ENCODE measurements at regions not wholly inside any gene's neighbourhood (a gene's known extent, or its start where the extent isn't known, plus 50 kb on each side); places are given as distances from the start of the nearest gene placed in this dataset.

GRCh38 chr2:16140771-16141640 is 200.7 kb downstream of the MYCN start:
- Histone ChIP-seq H3K9me3 (no peaks in the 10 kb centered on the region), H3K36me3 (ENCODE audit: low read depth, missing control alignments) (no peaks in the 10 kb centered on the region), H3K4me3 (no peak overlapping the region), H3K4me1 (no peaks in the 10 kb centered on the region), H3K27ac (no peak overlapping the region), H3K27me3 (no peaks in the 10 kb centered on the region)
- TF ChIP-seq CTCF (IDR thresholded peaks at IDR 0.05) (no peak), POLR2A (IDR thresholded peaks at IDR 0.05) (no peak)
- 88 to 91% methylated on average over 7 of the region's 7 CpGs for WGBS, 2 donors
- intact Hi-C loops (cut with DNase I; ENCODE audit: low total_unique reads): no loop called here
- DNase-seq: no peak

- H3K4me3 ChIP-seq: no peak overlapping the region
- H3K27ac ChIP-seq: no peak overlapping the region
- intact Hi-C loops (cut with DNase I; ENCODE audit: low total_unique reads): no loop called here
- no peaks in the 10 kb centered on the region for H3K4me1 ChIP-seq
- H3K9me3 ChIP-seq: no peaks in the 10 kb centered on the region
- no peaks in the 10 kb centered on the region for H3K27me3 ChIP-seq
- WGBS, 2 donors: 87 to 93% methylated on average over 9 of the region's 9 CpGs
- TF ChIP-seq CTCF (IDR thresholded peaks at IDR 0.05): no peak
- TF ChIP-seq POLR2A (IDR thresholded peaks at IDR 0.05): no peak
- DNase-seq: no peak
- no peaks in the 10 kb centered on the region for H3K36me3 ChIP-seq (ENCODE audit: low read depth, missing control alignments)
These were observed 199.6 kb downstream of the MYCN start for GRCh38 chr2:16139663-16140615.

- TF ChIP-seq POLR2A (IDR thresholded peaks at IDR 0.05) (no peak), CTCF (IDR thresholded peaks at IDR 0.05) (no peak)
- intact Hi-C loops (cut with DNase I; ENCODE audit: low total_unique reads): no loop called here
- WGBS, 2 donors: 88% methylated on average over 8 of the region's 8 CpGs
These were observed 198.7 kb downstream of the MYCN start for GRCh38 chr2:16138811-16139662.

GRCh38 chr2:16137080-16137755 is 196.9 kb downstream of the MYCN start:
- no peak for TF ChIP-seq POLR2A (IDR thresholded peaks at IDR 0.05)
- no peak for TF ChIP-seq CTCF (IDR thresholded peaks at IDR 0.05)
- 82 to 84% methylated on average over 5 of the region's 5 CpGs for WGBS, 2 donors
- no peak overlapping the region for H3K4me3 ChIP-seq
- H3K27ac ChIP-seq: no peak overlapping the region
- no peaks in the 10 kb centered on the region for H3K27me3 ChIP-seq
- no peaks in the 10 kb centered on the region for H3K4me1 ChIP-seq
- DNase-seq: no peak
- H3K9me3 ChIP-seq: no peaks in the 10 kb centered on the region
- intact Hi-C loops (cut with DNase I; ENCODE audit: low total_unique reads): no loop called here
- H3K36me3 ChIP-seq (ENCODE audit: low read depth, missing control alignments): no peaks in the 10 kb centered on the region

More at GRCh38 chr2:16138811-16139662, 198.7 kb downstream of the MYCN start:
- Histone ChIP-seq H3K9me3 (no peaks in the 10 kb centered on the region), H3K36me3 (ENCODE audit: low read depth, missing control alignments) (no peaks in the 10 kb centered on the region), H3K27me3 (no peaks in the 10 kb centered on the region), H3K27ac (no peak overlapping the region), H3K4me3 (no peak overlapping the region), H3K4me1 (no peaks in the 10 kb centered on the region)
- no peak for DNase-seq
